ENCODE measurements at regions not wholly inside any gene's neighbourhood (a gene's known extent, or its start where the extent isn't known, plus 50 kb on each side); places are given as distances from the start of the nearest gene placed in this dataset.

- H3K27me3 ChIP-seq (ENCODE audit: low read length): no peaks in the 10 kb centered on the region
- no peaks in the 10 kb centered on the region for H4K20me1 ChIP-seq (ENCODE audit: low read depth, low read length)
- no peak overlapping the region for H2AFZ ChIP-seq (ENCODE audit: low read depth, low read length, severe bottlenecking)
- no peaks in the 10 kb centered on the region for H3K9me3 ChIP-seq (ENCODE audit: insufficient read depth, low read length)
- no peak overlapping the region for H3K9ac ChIP-seq (ENCODE audit: low read length)
- no peaks in the 10 kb centered on the region for H3K79me2 ChIP-seq (ENCODE audit: insufficient read depth, low read length)
- no peak overlapping the region for H3K27ac ChIP-seq (ENCODE audit: low read depth, low read length)
- H3K9me2 ChIP-seq (replicated peaks; ENCODE audit: insufficient read depth, low read length): no peaks in the 10 kb centered on the region
- H3F3A ChIP-seq (ENCODE audit: insufficient read depth): no peaks in the 10 kb centered on the region
- no peaks in the 10 kb centered on the region for H3K36me3 ChIP-seq (ENCODE audit: low read length)
- TF ChIP-seq, protein P1, sequence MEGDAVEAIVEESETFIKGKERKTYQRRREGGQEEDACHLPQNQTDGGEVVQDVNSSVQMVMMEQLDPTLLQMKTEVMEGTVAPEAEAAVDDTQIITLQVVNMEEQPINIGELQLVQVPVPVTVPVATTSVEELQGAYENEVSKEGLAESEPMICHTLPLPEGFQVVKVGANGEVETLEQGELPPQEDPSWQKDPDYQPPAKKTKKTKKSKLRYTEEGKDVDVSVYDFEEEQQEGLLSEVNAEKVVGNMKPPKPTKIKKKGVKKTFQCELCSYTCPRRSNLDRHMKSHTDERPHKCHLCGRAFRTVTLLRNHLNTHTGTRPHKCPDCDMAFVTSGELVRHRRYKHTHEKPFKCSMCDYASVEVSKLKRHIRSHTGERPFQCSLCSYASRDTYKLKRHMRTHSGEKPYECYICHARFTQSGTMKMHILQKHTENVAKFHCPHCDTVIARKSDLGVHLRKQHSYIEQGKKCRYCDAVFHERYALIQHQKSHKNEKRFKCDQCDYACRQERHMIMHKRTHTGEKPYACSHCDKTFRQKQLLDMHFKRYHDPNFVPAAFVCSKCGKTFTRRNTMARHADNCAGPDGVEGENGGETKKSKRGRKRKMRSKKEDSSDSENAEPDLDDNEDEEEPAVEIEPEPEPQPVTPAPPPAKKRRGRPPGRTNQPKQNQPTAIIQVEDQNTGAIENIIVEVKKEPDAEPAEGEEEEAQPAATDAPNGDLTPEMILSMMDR (IDR thresholded peaks at IDR 0.05; ENCODE audit: insufficient read depth, low read length, poor library complexity, severe bottlenecking): no peak
- TF ChIP-seq EZH2phosphoT487 (conservative IDR thresholded peaks at IDR 0.05; ENCODE audit: low read length): no peak
- no peak overlapping the region for H3K4me3 ChIP-seq (ENCODE audit: insufficient read depth, low read length, poor library complexity, severe bottlenecking)
- H3K4me2 ChIP-seq (ENCODE audit: low read depth, low read length, poor library complexity, severe bottlenecking): no peak overlapping the region
Observed at GRCh38 chr7:12964836-12965235, 277.4 kb downstream of the ARL4A start.

DNA sequence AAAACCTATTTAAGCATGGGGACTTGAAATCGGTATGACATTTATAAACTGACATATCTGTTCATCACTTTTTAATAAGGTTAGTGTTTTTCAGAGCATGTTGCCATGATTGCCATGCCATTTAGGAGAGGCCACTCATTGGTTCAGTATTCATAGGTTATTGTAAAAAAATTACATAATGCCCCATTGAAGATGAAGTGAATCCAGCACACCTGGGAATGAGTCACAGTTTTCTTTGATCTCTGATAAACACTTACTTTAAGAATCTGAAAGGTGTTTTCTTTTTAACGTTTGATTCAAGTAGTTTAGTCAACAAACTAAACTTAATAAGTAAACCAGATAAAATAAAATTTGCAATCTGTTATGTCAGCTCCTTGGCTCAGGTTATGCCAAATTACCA lies 278.3 kb downstream of the ARL4A start:
- Histone ChIP-seq H3K27me3 (ENCODE audit: low read length) (no peaks in the 10 kb centered on the region), H3K4me2 (ENCODE audit: low read depth, low read length, poor library complexity, severe bottlenecking) (no peak overlapping the region)

GRCh38 chr7:12967322-12967721 lies 279.9 kb downstream of the ARL4A start:
- Histone ChIP-seq H3K27ac (ENCODE audit: low read depth, low read length) (no peak overlapping the region), H3K9me2 (replicated peaks; ENCODE audit: insufficient read depth, low read length) (no peaks in the 10 kb centered on the region), H3K4me3 (ENCODE audit: insufficient read depth, low read length, poor library complexity, severe bottlenecking) (no peak overlapping the region), H3K79me2 (ENCODE audit: insufficient read depth, low read length) (no peaks in the 10 kb centered on the region), H3K27me3 (ENCODE audit: low read length) (no peaks in the 10 kb centered on the region), H3K36me3 (ENCODE audit: low read length) (no peaks in the 10 kb centered on the region), H3K4me2 (ENCODE audit: low read depth, low read length, poor library complexity, severe bottlenecking) (no peak overlapping the region), H4K20me1 (ENCODE audit: low read depth, low read length) (no peaks in the 10 kb centered on the region), H3K9me3 (ENCODE audit: insufficient read depth, low read length) (no peaks in the 10 kb centered on the region), H3K9ac (ENCODE audit: low read length) (no peak overlapping the region), H3F3A (ENCODE audit: insufficient read depth) (no peaks in the 10 kb centered on the region), H2AFZ (ENCODE audit: low read depth, low read length, severe bottlenecking) (no peak overlapping the region)
- no peak for TF ChIP-seq EZH2phosphoT487 (conservative IDR thresholded peaks at IDR 0.05; ENCODE audit: low read length)
- TF ChIP-seq, protein P1 (IDR thresholded peaks at IDR 0.05; ENCODE audit: insufficient read depth, low read length, poor library complexity, severe bottlenecking): no peak

More for the DNA sequence above, 278.3 kb downstream of the ARL4A start:
- Histone ChIP-seq H3K36me3 (ENCODE audit: low read length) (no peaks in the 10 kb centered on the region), H3K9me2 (replicated peaks; ENCODE audit: insufficient read depth, low read length) (no peaks in the 10 kb centered on the region), H3K9ac (ENCODE audit: low read length) (no peak overlapping the region), H3F3A (ENCODE audit: insufficient read depth) (no peaks in the 10 kb centered on the region), H3K4me3 (ENCODE audit: insufficient read depth, low read length, poor library complexity, severe bottlenecking) (no peak overlapping the region), H3K9me3 (ENCODE audit: insufficient read depth, low read length) (no peaks in the 10 kb centered on the region), H3K27ac (ENCODE audit: low read depth, low read length) (no peak overlapping the region), H3K79me2 (ENCODE audit: insufficient read depth, low read length) (no peaks in the 10 kb centered on the region), H4K20me1 (ENCODE audit: low read depth, low read length) (no peaks in the 10 kb centered on the region), H2AFZ (ENCODE audit: low read depth, low read length, severe bottlenecking) (no peak overlapping the region)
- TF ChIP-seq, protein P1 (IDR thresholded peaks at IDR 0.05; ENCODE audit: insufficient read depth, low read length, poor library complexity, severe bottlenecking): no peak
- no peak for TF ChIP-seq EZH2phosphoT487 (conservative IDR thresholded peaks at IDR 0.05; ENCODE audit: low read length)

Measured in SU-DHL-6 (cell line).